ENCODE measurements at regions not wholly inside any gene's neighbourhood (a gene's known extent, or its start where the extent isn't known, plus 50 kb on each side); places are given as distances from the start of the nearest gene placed in this dataset.
A peak's percentile ranks its signal among the peaks of the same experiment; 100 is the strongest.

GRCh38 chr7:35747611-35748010 is 52.7 kb upstream of the HERPUD2 start:
- intact Hi-C loops (cut with micrococcal nuclease) = no loop called here
- DNase-seq (no peak), ATAC-seq (no peak)

DNA sequence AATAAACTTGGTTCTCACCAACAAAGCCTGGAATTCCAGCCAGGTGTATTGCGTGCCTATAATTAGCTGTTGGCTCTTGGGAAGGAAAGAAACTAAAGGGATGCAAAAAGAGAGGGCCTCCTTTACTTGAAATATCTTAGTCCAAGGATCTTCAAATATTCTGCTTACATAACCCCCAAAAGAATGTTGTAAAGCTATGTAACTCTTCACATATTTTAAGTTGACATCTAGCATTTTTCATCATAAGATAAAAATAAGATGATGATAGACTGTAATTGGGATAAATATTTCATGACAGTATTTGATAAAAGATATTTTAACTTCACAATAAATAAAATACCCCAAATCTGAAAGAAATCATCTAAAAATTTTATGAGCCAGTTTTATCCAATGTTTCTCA is 52.5 kb upstream of the SEPTIN7 start:
- DNase-seq = no peak
- intact Hi-C loops (cut with micrococcal nuclease) = no loop called here
- no peak for ATAC-seq

GRCh38 chr7:35749556-35749955 is 51.3 kb upstream of the SEPTIN7 start:
- DNase-seq (peak; percentile 56), ATAC-seq (peak; percentile 87)
- intact Hi-C loops (cut with micrococcal nuclease) = no loop called here
